Activated naive CD4-positive, alpha-beta T cell treated with anti-CD3 and anti-CD28 coated beads, Interleukin-2, amount 10 ng/mL, durations not matched to agents 7 days and 5 days (primary cell): ENCODE measurements at regions not wholly inside any gene's neighbourhood (a gene's known extent, or its start where the extent isn't known, plus 50 kb on each side); places are given as distances from the start of the nearest gene placed in this dataset.
"Not testable (repeated sequence)": the region's sequence is repeated elsewhere in the genome, so short reads cannot be mapped to it uniquely, and the experiment has no call there.

Experiments
- CTCF ChIA-PET: fragments of 350-600 bp; sonication (Branson Sonifier 250); formaldehyde crosslinking; loops from one replicate; lab custom pipeline; 2021; ENCODE audit warnings: antibody characterized with exemption; lab: Charles Lee
- DNase-seq: peaks from one replicate; pipeline ENCODE4 v3.0.0-alpha.2; 2020
- H3K27ac Mint-ChIP-seq: one replicate; pipeline ENCODE4 v1.8.0; 2021; ENCODE audit warnings: mild to moderate bottlenecking, moderate library complexity, mixed read lengths
- H3K27me3 Mint-ChIP-seq: one replicate; pipeline ENCODE4 v1.8.0; 2021; ENCODE audit warnings: mild to moderate bottlenecking, mixed read lengths
- H3K36me3 Mint-ChIP-seq: one replicate; pipeline ENCODE4 v1.8.0; 2021; ENCODE audit warnings: mixed read lengths
- H3K4me1 Mint-ChIP-seq: one replicate; pipeline ENCODE4 v1.8.0; 2021; ENCODE audit warnings: mixed read lengths
- H3K4me3 Mint-ChIP-seq: one replicate; pipeline ENCODE4 v1.8.0; 2021; ENCODE audit warnings: mild to moderate bottlenecking, moderate library complexity, mixed read lengths
- H3K9me3 Mint-ChIP-seq: one replicate; pipeline ENCODE4 v1.8.0; 2021; ENCODE audit warnings: mixed read lengths

GRCh38 chr11:115996808-115997188 is 492.6 kb upstream of the CADM1 start:
- Mint-ChIP-seq H3K36me3 (no peaks in the 10 kb centered on the region), H3K9me3 (no peaks in the 10 kb centered on the region), H3K27ac (no peak overlapping the region), H3K27me3 (no peaks in the 10 kb centered on the region), H3K4me1 (no peaks in the 10 kb centered on the region), H3K4me3 (no peak overlapping the region)
- CTCF ChIA-PET, result no interaction called here
- no peak for DNase-seq

GRCh38 chr11:115996125-115996807 is 492.1 kb upstream of the CADM1 start:
- no peaks in the 10 kb centered on the region for H3K27me3 Mint-ChIP-seq
- CTCF ChIA-PET, result no interaction called here
- no peak for DNase-seq
- no peaks in the 10 kb centered on the region for H3K4me1 Mint-ChIP-seq
- H3K27ac Mint-ChIP-seq, result no peak overlapping the region
- H3K9me3 Mint-ChIP-seq, result no peaks in the 10 kb centered on the region
- H3K4me3 Mint-ChIP-seq, result no peak overlapping the region
- no peaks in the 10 kb centered on the region for H3K36me3 Mint-ChIP-seq

GRCh38 chr11:115993590-115993989 is 489.4 kb upstream of the CADM1 start:
- no peak overlapping the region for H3K4me3 Mint-ChIP-seq
- H3K27me3 Mint-ChIP-seq, result no peaks in the 10 kb centered on the region
- no peaks in the 10 kb centered on the region for H3K4me1 Mint-ChIP-seq
- peaks cover 2% of the 10 kb centered on the region for H3K9me3 Mint-ChIP-seq
- CTCF ChIA-PET, result no interaction called here
- DNase-seq, result no peak
- no peaks in the 10 kb centered on the region for H3K36me3 Mint-ChIP-seq
- H3K27ac Mint-ChIP-seq, result no peak overlapping the region

GRCh38 chr11:115990004-115990447 is 485.8 kb upstream of the CADM1 start:
- no peak for DNase-seq
- Mint-ChIP-seq H3K27ac (no peak overlapping the region), H3K27me3 (no peaks in the 10 kb centered on the region), H3K4me3 (no peak overlapping the region), H3K36me3 (no peaks in the 10 kb centered on the region), H3K9me3 (peaks cover 4% of the 10 kb centered on the region), H3K4me1 (no peaks in the 10 kb centered on the region)
- CTCF ChIA-PET, result no interaction called here

- CTCF ChIA-PET, result no interaction called here
These were observed 481.7 kb upstream of the CADM1 start for GRCh38 chr11:115985896-115986295.

GRCh38 chr11:115984228-115984627 is 480.0 kb upstream of the CADM1 start:
- Mint-ChIP-seq H3K9me3 (peaks cover 2% of the 10 kb centered on the region), H3K4me3 (no peak overlapping the region), H3K27ac (no peak overlapping the region), H3K27me3 (no peaks in the 10 kb centered on the region), H3K36me3 (no peaks in the 10 kb centered on the region), H3K4me1 (no peaks in the 10 kb centered on the region)
- no peak for DNase-seq
- CTCF ChIA-PET, result no interaction called here

More at GRCh38 chr11:115985896-115986295, 481.7 kb upstream of the CADM1 start:
- Mint-ChIP-seq H3K36me3 (no peaks in the 10 kb centered on the region), H3K9me3 (peaks cover 4% of the 10 kb centered on the region), H3K27ac (no peak overlapping the region), H3K4me1 (no peaks in the 10 kb centered on the region), H3K4me3 (no peak overlapping the region), H3K27me3 (no peaks in the 10 kb centered on the region)
- DNase-seq, result no peak

GRCh38 chr11:115982666-115983065 is 478.5 kb upstream of the CADM1 start:
- Mint-ChIP-seq H3K4me3 (no peak overlapping the region), H3K36me3 (no peaks in the 10 kb centered on the region), H3K27me3 (no peaks in the 10 kb centered on the region), H3K9me3 (peaks cover 2% of the 10 kb centered on the region), H3K27ac (no peak overlapping the region), H3K4me1 (no peaks in the 10 kb centered on the region)
- CTCF ChIA-PET, result interaction anchor here (0.6 kb wide), 1 partner anchor 12 kb away, joined by 3 read pairs; no protein-coding TSS in a partner anchor
- DNase-seq, result no peak

GRCh38 chr11:115981814-115982471 is 477.7 kb upstream of the CADM1 start:
- CTCF ChIA-PET, result no interaction called here
- DNase-seq, result no peak
- Mint-ChIP-seq H3K27ac (no peak overlapping the region), H3K4me3 (no peak overlapping the region), H3K27me3 (no peaks in the 10 kb centered on the region), H3K4me1 (no peaks in the 10 kb centered on the region), H3K36me3 (no peaks in the 10 kb centered on the region), H3K9me3 (no peaks in the 10 kb centered on the region)

GRCh38 chr11:115981104-115981481 is 476.9 kb upstream of the CADM1 start:
- Mint-ChIP-seq H3K4me1 (no peaks in the 10 kb centered on the region), H3K9me3 (no peaks in the 10 kb centered on the region), H3K27ac (no peak overlapping the region), H3K27me3 (no peaks in the 10 kb centered on the region), H3K36me3 (no peaks in the 10 kb centered on the region), H3K4me3 (no peak overlapping the region)
- CTCF ChIA-PET, result no interaction called here
- no peak for DNase-seq

GRCh38 chr11:115980337-115981103 is 476.3 kb upstream of the CADM1 start:
- H3K9me3 Mint-ChIP-seq, result no peaks in the 10 kb centered on the region
- no peak for DNase-seq
- H3K27ac Mint-ChIP-seq, result no peak overlapping the region
- H3K4me1 Mint-ChIP-seq, result no peaks in the 10 kb centered on the region
- H3K36me3 Mint-ChIP-seq, result no peaks in the 10 kb centered on the region
- CTCF ChIA-PET, result no interaction called here
- peaks cover 4% of the 10 kb centered on the region for H3K27me3 Mint-ChIP-seq
- H3K4me3 Mint-ChIP-seq, result no peak overlapping the region

GRCh38 chr11:115974703-115975102 is 470.5 kb upstream of the CADM1 start:
- no peaks in the 10 kb centered on the region for H3K4me1 Mint-ChIP-seq
- H3K27me3 Mint-ChIP-seq, result peaks cover 13% of the 10 kb centered on the region
- CTCF ChIA-PET, result no interaction called here
- H3K27ac Mint-ChIP-seq, result no peak overlapping the region
- no peaks in the 10 kb centered on the region for H3K9me3 Mint-ChIP-seq
- H3K36me3 Mint-ChIP-seq, result no peaks in the 10 kb centered on the region
- no peak for DNase-seq
- no peak overlapping the region for H3K4me3 Mint-ChIP-seq

GRCh38 chr11:115967203-115967602 is 463.0 kb upstream of the CADM1 start:
- H3K4me3 Mint-ChIP-seq, H3K9me3 Mint-ChIP-seq, H3K27ac Mint-ChIP-seq, DNase-seq, CTCF ChIA-PET, H3K27me3 Mint-ChIP-seq, H3K4me1 Mint-ChIP-seq, H3K36me3 Mint-ChIP-seq: not testable (repeated sequence)

- CTCF ChIA-PET, result no interaction called here
- no peak overlapping the region for H3K4me3 Mint-ChIP-seq
- no peak overlapping the region for H3K27ac Mint-ChIP-seq
- DNase-seq, result no peak
- no peaks in the 10 kb centered on the region for H3K4me1 Mint-ChIP-seq
- no peaks in the 10 kb centered on the region for H3K36me3 Mint-ChIP-seq
- no peaks in the 10 kb centered on the region for H3K27me3 Mint-ChIP-seq
- no peaks in the 10 kb centered on the region for H3K9me3 Mint-ChIP-seq
These were observed 461.7 kb upstream of the CADM1 start for GRCh38 chr11:115965767-115966504.

GRCh38 chr11:115964091-115964490 is 459.9 kb upstream of the CADM1 start:
- no peaks in the 10 kb centered on the region for H3K27me3 Mint-ChIP-seq
- no peak overlapping the region for H3K4me3 Mint-ChIP-seq
- CTCF ChIA-PET, result no interaction called here
- H3K9me3 Mint-ChIP-seq, result no peaks in the 10 kb centered on the region
- no peak overlapping the region for H3K27ac Mint-ChIP-seq
- H3K4me1 Mint-ChIP-seq, result no peaks in the 10 kb centered on the region
- H3K36me3 Mint-ChIP-seq, result no peaks in the 10 kb centered on the region
- DNase-seq, result no peak
